Activated T-cell treated with anti-CD3 and anti-CD28 coated beads, Interleukin-2, amount 50 U/mL, for 1 hour (primary cell): ENCODE measurements at regions not wholly inside any gene's neighbourhood (a gene's known extent, or its start where the extent isn't known, plus 50 kb on each side); places are given as distances from the start of the nearest gene placed in this dataset.

Source experiments
- DNase-seq: peaks from one replicate; pipeline ENCODE4 v3.0.0-alpha.2; 2020

DNA sequence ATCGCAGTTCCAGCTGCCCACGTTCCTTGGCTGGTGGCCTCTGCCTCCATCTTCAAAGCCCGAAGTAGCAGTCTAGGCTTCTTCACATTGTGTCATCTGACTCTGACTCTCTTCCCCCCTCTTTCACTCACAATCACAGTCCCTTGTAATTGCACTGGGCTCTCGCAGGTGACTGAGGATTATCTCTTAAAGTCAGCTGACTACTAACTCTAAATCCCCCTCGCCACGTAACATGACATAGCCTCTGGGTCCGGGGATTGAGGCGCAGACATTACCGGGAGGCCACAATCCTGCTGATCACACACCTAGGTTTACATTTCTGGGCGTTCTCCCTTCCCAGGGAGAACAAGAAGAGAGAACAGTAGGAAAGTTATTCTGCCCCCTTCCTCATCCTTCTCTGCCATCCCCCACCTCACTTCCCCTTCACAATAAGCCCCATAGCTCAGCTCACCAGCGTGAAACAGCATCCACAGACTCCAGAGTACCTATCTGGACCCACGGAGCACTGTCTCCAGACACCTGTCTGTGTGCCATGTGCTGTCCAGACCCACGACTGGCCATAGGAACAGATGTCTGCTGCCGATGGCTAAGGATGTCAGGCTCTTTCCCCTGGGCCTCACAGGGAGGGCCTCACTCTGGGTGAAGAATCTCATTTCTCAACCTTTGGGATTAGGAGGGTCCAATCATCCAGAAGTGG is 64.3 kb upstream of the FZD7 start:
- no peak for DNase-seq

GRCh38 chr2:201969938-201970785 is 63.5 kb upstream of the FZD7 start:
- DNase-seq = no peak

DNA sequence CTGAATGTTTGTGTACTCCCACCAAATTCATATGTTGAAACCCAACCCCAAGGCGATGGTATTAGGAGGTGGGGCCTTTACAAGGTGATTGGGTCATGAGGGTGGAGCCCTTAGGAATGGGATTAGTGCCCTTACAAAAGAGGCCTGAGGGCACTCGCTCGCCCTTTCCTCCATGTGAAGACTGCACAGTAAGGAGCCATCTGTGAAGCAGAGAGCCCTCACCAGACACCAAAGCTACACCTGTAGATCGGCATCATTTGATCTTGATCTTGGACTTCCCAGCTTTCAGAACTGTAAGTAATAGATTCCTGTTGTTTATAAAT is 62.9 kb upstream of the FZD7 start:
- no peak for DNase-seq

- DNase-seq = no peak
Observed at GRCh38 chr2:201971531-201972228, 62.0 kb upstream of the FZD7 start.

DNA sequence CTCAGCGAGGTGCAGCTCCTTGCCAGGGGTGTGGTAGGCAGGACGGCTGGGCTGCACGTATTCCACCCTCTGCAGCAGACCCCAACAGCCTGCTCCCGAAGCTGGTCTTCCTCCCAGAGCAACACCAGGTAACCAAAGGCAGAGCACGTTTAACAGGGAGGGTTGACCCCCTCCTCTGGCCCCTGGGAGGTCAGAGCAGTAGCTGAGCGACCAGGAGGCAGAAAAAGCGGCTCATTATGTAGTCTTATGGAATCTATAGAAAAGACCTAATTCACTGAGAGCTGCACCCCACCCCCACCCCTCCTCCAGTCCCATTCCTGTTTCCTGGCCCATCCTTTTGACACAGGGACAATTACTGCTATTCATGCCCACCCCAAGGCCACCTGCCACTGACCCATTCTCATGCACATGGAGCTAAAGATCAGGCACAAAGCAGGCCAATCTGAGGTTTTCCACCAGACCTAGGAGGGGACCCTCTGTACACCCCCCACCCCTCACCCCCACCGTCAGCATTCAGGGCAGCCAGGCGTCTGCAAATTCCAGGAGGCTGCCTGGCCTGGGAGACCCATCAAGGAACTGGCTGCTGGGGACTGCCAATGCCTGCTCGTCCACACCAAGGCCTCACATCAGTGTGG is 60.9 kb upstream of the FZD7 start:
- no peak for DNase-seq

DNA sequence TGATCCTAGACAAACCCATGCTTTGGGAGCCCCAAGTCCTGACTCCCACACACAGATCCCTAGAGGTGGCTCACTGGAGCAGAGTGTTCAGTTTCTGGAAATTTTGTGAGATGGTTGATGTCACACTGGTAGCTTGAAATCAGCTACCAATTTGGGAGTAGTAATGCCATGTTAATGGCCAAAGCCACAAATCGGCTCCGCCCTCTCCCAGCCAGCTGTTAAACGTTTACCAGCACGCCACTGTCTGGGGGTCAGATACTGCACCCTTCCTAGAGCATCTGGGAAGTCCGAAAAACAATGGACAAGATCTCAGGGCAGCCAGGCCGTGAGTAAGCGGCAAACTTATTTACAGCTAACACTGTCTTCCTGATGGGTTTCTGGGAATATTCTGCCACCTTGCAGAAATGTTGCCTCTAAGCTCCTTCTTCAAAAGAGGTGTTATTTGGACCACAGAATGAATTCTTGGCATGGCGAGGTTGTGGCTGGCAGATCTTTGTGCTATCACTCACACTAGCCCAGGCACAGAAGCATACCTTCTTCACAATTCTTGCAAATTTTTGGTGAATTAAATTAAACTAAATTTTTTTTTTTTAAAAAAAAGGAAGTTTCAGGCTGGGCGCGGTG is 60.2 kb upstream of the FZD7 start:
- no peak for DNase-seq

GRCh38 chr2:201974171-201975100 is 59.2 kb upstream of the FZD7 start:
- no peak for DNase-seq

DNA sequence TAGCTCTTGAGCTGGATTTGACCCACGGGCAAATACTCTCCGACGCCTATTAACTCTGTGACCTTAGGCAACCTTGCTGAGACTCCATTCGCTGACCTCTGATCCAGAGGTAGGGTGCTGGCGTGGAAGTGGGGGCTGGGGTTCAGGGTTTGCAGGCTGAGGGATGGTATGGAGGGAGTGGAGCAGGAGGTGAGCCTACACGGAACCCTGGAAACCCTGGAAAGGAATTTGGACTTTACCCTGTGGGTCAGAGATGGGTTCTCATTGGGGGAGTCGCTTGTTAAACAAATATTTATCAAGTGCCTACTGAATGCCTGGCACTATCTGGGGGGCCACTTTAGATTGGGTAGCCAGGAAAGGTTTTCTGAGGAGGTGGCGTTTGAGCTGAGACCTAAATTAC is 58.2 kb upstream of the FZD7 start:
- no peak for DNase-seq

GRCh38 chr2:201975964-201976612 is 57.6 kb upstream of the FZD7 start:
- no peak for DNase-seq

GRCh38 chr2:201977651-201978050 is 56.0 kb upstream of the FZD7 start:
- no peak for DNase-seq

- DNase-seq = no peak
Observed at GRCh38 chr2:201978333-201978732, 55.3 kb upstream of the FZD7 start.

DNA sequence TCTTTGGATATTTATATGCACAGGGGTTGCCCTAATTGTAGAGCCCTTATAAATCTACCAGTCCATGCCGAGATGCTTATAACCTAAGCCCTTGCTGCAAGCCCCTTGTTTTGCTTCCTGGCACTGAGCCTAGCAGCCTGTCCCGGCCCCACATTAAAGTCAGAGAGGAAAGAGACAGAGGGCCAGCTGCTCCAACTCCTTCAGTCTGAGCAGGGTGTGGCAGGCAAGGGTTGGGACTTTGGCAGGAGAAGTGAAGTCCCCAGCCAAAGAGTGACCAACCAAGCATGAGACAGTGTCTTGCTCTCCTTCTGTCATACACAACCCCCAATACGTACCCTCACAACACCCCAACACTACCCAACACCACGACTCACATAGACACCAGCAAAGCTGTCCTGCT is 54.7 kb upstream of the FZD7 start:
- no peak for DNase-seq

DNA sequence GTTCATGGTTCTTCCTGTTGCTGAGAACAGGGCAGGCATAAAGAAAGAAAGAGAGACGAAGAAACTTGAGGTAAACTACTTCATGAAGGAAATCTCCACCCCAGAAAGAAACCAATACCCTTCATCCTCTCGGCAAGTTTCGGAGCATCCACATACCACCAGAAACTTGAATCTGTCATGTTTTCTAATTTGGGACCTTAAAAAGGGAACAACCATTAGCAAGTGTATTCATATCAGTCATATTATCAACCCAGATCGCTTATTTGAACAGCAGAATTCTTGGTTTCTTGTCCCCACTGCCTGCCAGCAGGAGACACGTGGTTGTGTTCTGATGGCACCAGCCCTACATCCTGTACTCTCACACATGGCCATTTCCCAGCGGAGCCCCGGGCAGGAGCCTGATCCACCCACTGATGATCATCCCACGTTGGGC is 53.2 kb upstream of the FZD7 start:
- DNase-seq = no peak

GRCh38 chr2:201980946-201981345 is 52.7 kb upstream of the FZD7 start:
- DNase-seq = no peak

GRCh38 chr2:201983174-201983573 is 50.5 kb upstream of the FZD7 start:
- DNase-seq = no peak

DNA sequence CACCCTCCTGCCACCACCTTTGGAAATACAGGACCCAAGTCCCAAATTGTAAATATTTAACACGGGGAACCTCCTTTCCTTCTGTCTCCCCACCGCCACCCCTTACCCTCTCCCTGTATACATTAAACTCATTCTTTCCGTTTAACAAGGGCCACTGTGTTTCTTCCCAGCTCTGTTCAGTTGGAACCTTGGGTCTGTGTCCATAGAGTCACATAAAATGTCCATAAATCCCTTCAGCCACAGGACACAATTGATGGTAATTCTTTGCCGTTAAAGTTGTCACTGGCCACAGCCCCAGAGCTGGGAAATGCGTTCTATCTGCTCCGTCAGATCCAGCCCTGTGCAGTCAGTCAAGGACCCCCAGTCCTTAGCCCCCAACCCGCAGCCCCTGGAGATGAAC is 49.9 kb upstream of the FZD7 start:
- DNase-seq = no peak
